ENCODE measurements at regions not wholly inside any gene's neighbourhood (a gene's known extent, or its start where the extent isn't known, plus 50 kb on each side); places are given as distances from the start of the nearest gene placed in this dataset.

- peaks cover 10% of the 10 kb centered on the region; the same call in 1 of the 2 replicates for H3K4me1 Mint-ChIP-seq
- no peak for TF ChIP-seq NR1H2 (CRISPR knock-in tag; IDR thresholded peaks at IDR 0.05)
- ChIA-PET CTCF (no interaction called here), POLR2A (no interaction called here)
- peaks cover 35% of the 10 kb centered on the region for H3K9me3 Mint-ChIP-seq
- DNase-seq (ENCODE audit: low spot score): no peak
- ATAC-seq: no peak
- H3K4me3 Mint-ChIP-seq: no peak overlapping the region
- peaks cover 22% of the 10 kb centered on the region for H3K36me3 Mint-ChIP-seq
- H3K27ac Mint-ChIP-seq: no peak overlapping the region
- no peaks in the 10 kb centered on the region for H3K27me3 Mint-ChIP-seq (ENCODE audit: low read depth)
Observed at GRCh38 chr2:188835006-188835405, 139.2 kb upstream of the COL3A1 start.

GRCh38 chr2:188835821-188836220 is 138.4 kb upstream of the COL3A1 start:
- peaks cover 20% of the 10 kb centered on the region for H3K36me3 Mint-ChIP-seq
- H3K27ac Mint-ChIP-seq: no peak overlapping the region

More at GRCh38 chr2:188835821-188836220, 138.4 kb upstream of the COL3A1 start:
- DNase-seq (ENCODE audit: low spot score) (no peak), ATAC-seq (no peak)
- Mint-ChIP-seq H3K4me3 (no peak overlapping the region), H3K4me1 (peaks cover 10% of the 10 kb centered on the region; the same call in 1 of the 2 replicates), H3K9me3 (peaks cover 32% of the 10 kb centered on the region), H3K27me3 (ENCODE audit: low read depth) (no peaks in the 10 kb centered on the region)
- ChIA-PET POLR2A (no interaction called here), CTCF (no interaction called here)
- TF ChIP-seq USF1 (CRISPR knock-in tag; IDR thresholded peaks at IDR 0.05) (no peak), ZNF671 (CRISPR knock-in tag; IDR thresholded peaks at IDR 0.05) (no peak), CDX4 (CRISPR knock-in tag; IDR thresholded peaks at IDR 0.05; ENCODE audit: borderline replicate concordance) (no peak), EMX1 (CRISPR knock-in tag; IDR thresholded peaks at IDR 0.05) (no peak), NR3C1 (CRISPR knock-in tag; conservative IDR thresholded peaks at IDR 0.05; ENCODE audit: low read depth) (no peak), ZNF425 (CRISPR knock-in tag; conservative IDR thresholded peaks at IDR 0.05) (no peak), JAZF1 (CRISPR knock-in tag; IDR thresholded peaks at IDR 0.05) (no peak), PREB (CRISPR knock-in tag; IDR thresholded peaks at IDR 0.05; ENCODE audit: borderline replicate concordance) (no peak), FOXP1 (CRISPR knock-in tag; IDR thresholded peaks at IDR 0.05; ENCODE audit: borderline replicate concordance) (no peak), PRDM15 (CRISPR knock-in tag; IDR thresholded peaks at IDR 0.05) (no peak), ATF2 (CRISPR knock-in tag; IDR thresholded peaks at IDR 0.05; ENCODE audit: borderline replicate concordance, low read depth) (no peak), KAT7 (CRISPR knock-in tag; IDR thresholded peaks at IDR 0.05; ENCODE audit: borderline replicate concordance) (no peak), ZNF317 (CRISPR knock-in tag; IDR thresholded peaks at IDR 0.05; ENCODE audit: borderline replicate concordance, low read depth) (no peak)

Measured in WTC11 (cell line).